Neural progenitor cell (in vitro differentiated cells): ENCODE measurements at regions not wholly inside any gene's neighbourhood (a gene's known extent, or its start where the extent isn't known, plus 50 kb on each side); places are given as distances from the start of the nearest gene placed in this dataset.

ENCODE experiments used
- DNase-seq: peaks from one replicate; pipeline ENCODE4 v3.0.0-alpha.2; 2016; ENCODE audit warnings: low spot score
- H2AFZ ChIP-seq: fragments of 200-600 bp; sonication (generic); replicated peaks from 2 replicates; pipeline ENCODE4 v1.6.1; 2016; ENCODE audit warnings: antibody characterized with exemption
- H3F3A ChIP-seq: fragments of 200-600 bp; sonication (generic); 2 replicates; pipeline ENCODE4 v1.6.1; 2016; ENCODE audit warnings: antibody characterized with exemption, low read depth
- H3K27ac ChIP-seq: fragments of 200-600 bp; sonication (generic); 2 replicates; pipeline ENCODE4 v1.5.1; 2016; ENCODE audit warnings: mild to moderate bottlenecking
- H3K27me3 ChIP-seq: fragments of 200-600 bp; sonication (generic); 2 replicates; pipeline ENCODE4 v1.6.1; 2016; ENCODE audit warnings: mild to moderate bottlenecking, moderate library complexity
- H3K36me3 ChIP-seq: fragments of 200-600 bp; sonication (generic); 2 replicates; pipeline ENCODE4 v1.5.1; 2016
- H3K4me1 ChIP-seq: fragments of 200-600 bp; sonication (generic); 2 replicates; pipeline ENCODE4 v1.6.1; 2016; ENCODE audit warnings: mixed run types
- H3K4me2 ChIP-seq: fragments of 200-600 bp; sonication (generic); 2 replicates; pipeline ENCODE4 v1.6.1; 2016
- H3K4me3 ChIP-seq: fragments of 200-600 bp; sonication (generic); 2 replicates; pipeline ENCODE4 v1.5.1; 2016
- H3K79me2 ChIP-seq: fragments of 200-600 bp; sonication (generic); 2 replicates; pipeline ENCODE4 v1.6.1; 2016; ENCODE audit warnings: low read depth
- H3K9ac ChIP-seq: fragments of 200-600 bp; sonication (generic); 2 replicates; pipeline ENCODE4 v1.6.1; 2016
- H3K9me3 ChIP-seq: fragments of 200-600 bp; sonication (generic); 2 replicates; pipeline ENCODE4 v1.5.1; 2016; ENCODE audit warnings: low read depth
- H4K20me1 ChIP-seq: fragments of 200-600 bp; sonication (generic); 2 replicates; pipeline ENCODE4 v1.6.1; 2016; ENCODE audit warnings: low read depth
- H3K27ac Mint-ChIP-seq: 3 replicates; pipeline ENCODE4 v1.8.0; 2021; ENCODE audit warnings: mixed read lengths
- H3K27me3 Mint-ChIP-seq: 2 replicates; pipeline ENCODE4 v1.8.0; 2022; ENCODE audit warnings: low read depth, mild to moderate bottlenecking, inconsistent platforms, moderate library complexity, mixed read lengths; ENCODE audit not compliant: insufficient read depth
- H3K36me3 Mint-ChIP-seq: 3 replicates; pipeline ENCODE4 v1.8.0; 2021; ENCODE audit warnings: mixed read lengths
- H3K4me1 Mint-ChIP-seq: 3 replicates; pipeline ENCODE4 v1.8.0; 2021; ENCODE audit warnings: mixed read lengths
- H3K4me3 Mint-ChIP-seq: 3 replicates; pipeline ENCODE4 v1.8.0; 2021; ENCODE audit warnings: mild to moderate bottlenecking, moderate library complexity, mixed read lengths
- H3K9me3 Mint-ChIP-seq: 3 replicates; pipeline ENCODE4 v1.8.0; 2020; ENCODE audit warnings: mixed read lengths
- EZH2 ChIP-seq: fragments of 200-600 bp; sonication (generic); IDR thresholded peaks from 2 replicates; pipeline ENCODE4 v1.6.1; 2017; ENCODE audit warnings: antibody characterized with exemption, mild to moderate bottlenecking, moderate library complexity
- EZH2phosphoT487 ChIP-seq: fragments of 200-600 bp; sonication (generic); IDR thresholded peaks from 2 replicates; pipeline ENCODE4 v1.6.1; 2017; ENCODE audit warnings: antibody characterized with exemption
- TF ChIP-seq, protein P1 (sequence below): fragments of 200-600 bp; sonication (generic); IDR thresholded peaks from 2 replicates; pipeline ENCODE4 v1.5.1; 2017; ENCODE audit warnings: antibody characterized with exemption, mild to moderate bottlenecking

DNA sequence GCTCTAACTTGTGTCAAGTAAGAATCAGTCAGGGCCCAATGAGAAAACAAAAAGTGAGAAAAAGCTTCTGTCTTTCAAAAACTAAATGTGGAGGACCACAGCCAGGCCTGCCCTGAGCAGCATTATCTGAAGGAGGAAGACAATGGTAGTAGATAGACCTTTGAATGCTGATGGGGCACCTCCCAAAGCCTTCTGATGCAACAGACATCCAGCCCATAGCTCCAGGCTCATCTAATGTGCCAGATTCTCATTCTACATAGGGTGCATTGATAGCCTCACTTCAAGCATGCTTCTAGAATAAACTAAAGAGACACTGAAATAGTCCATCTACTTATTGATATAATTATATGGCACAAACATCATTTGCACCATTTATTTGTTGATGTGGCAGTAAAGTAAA lies 351.6 kb downstream of the HHIPL2 start:
- Mint-ChIP-seq H3K36me3 (no peaks in the 10 kb centered on the region), H3K27ac (no peak overlapping the region), H3K27me3 (no peaks in the 10 kb centered on the region), H3K9me3 (no peaks in the 10 kb centered on the region), H3K4me1 (no peaks in the 10 kb centered on the region), H3K4me3 (no peak overlapping the region)
- H3K4me3 ChIP-seq, result no peak overlapping the region
- H3K9ac ChIP-seq, result no peak overlapping the region
- H3K27me3 ChIP-seq, result no peaks in the 10 kb centered on the region
- no peak for DNase-seq
- no peaks in the 10 kb centered on the region for H3K36me3 ChIP-seq
- H3F3A ChIP-seq, result no peaks in the 10 kb centered on the region
- no peaks in the 10 kb centered on the region for H3K9me3 ChIP-seq
- no peaks in the 10 kb centered on the region for H3K4me1 ChIP-seq
- no peak overlapping the region for H3K27ac ChIP-seq
- no peaks in the 10 kb centered on the region for H4K20me1 ChIP-seq
- no peaks in the 10 kb centered on the region for H3K79me2 ChIP-seq
- TF ChIP-seq EZH2, result no peak
- TF ChIP-seq EZH2phosphoT487, result no peak
- TF ChIP-seq, protein P1, sequence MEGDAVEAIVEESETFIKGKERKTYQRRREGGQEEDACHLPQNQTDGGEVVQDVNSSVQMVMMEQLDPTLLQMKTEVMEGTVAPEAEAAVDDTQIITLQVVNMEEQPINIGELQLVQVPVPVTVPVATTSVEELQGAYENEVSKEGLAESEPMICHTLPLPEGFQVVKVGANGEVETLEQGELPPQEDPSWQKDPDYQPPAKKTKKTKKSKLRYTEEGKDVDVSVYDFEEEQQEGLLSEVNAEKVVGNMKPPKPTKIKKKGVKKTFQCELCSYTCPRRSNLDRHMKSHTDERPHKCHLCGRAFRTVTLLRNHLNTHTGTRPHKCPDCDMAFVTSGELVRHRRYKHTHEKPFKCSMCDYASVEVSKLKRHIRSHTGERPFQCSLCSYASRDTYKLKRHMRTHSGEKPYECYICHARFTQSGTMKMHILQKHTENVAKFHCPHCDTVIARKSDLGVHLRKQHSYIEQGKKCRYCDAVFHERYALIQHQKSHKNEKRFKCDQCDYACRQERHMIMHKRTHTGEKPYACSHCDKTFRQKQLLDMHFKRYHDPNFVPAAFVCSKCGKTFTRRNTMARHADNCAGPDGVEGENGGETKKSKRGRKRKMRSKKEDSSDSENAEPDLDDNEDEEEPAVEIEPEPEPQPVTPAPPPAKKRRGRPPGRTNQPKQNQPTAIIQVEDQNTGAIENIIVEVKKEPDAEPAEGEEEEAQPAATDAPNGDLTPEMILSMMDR, result no peak
- H2AFZ ChIP-seq, result no peak overlapping the region
- H3K4me2 ChIP-seq, result no peak overlapping the region

DNA sequence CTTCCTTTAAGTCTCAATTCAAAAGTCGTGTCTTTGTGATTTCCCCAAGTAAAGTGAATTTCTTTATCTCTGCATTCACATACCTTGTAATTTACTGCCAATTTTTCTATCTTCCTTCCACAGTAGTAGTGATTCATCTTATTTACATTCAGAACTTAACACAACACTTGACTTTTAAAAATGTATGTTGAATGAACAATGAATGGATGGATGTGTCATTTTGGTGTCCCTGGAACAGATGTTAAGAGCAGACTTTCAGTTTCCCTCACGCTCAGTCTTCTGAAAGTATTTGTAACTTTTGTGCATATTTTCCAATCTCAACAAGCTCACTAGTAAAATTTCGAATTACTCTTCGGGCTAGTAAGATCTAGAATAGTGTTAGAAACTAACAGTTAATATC lies 352.0 kb downstream of the HHIPL2 start:
- Histone ChIP-seq H3K36me3 (no peaks in the 10 kb centered on the region), H3K4me1 (no peaks in the 10 kb centered on the region), H3K27ac (no peak overlapping the region), H2AFZ (no peak overlapping the region), H4K20me1 (no peaks in the 10 kb centered on the region), H3F3A (no peaks in the 10 kb centered on the region), H3K9me3 (no peaks in the 10 kb centered on the region), H3K9ac (no peak overlapping the region), H3K27me3 (no peaks in the 10 kb centered on the region), H3K4me3 (no peak overlapping the region), H3K4me2 (no peak overlapping the region), H3K79me2 (no peaks in the 10 kb centered on the region)
- no peak overlapping the region for H3K27ac Mint-ChIP-seq
- H3K4me1 Mint-ChIP-seq, result no peaks in the 10 kb centered on the region
- no peak for TF ChIP-seq EZH2phosphoT487
- TF ChIP-seq EZH2, result no peak
- TF ChIP-seq, protein P1, result no peak
- no peaks in the 10 kb centered on the region for H3K27me3 Mint-ChIP-seq
- H3K36me3 Mint-ChIP-seq, result no peaks in the 10 kb centered on the region
- H3K4me3 Mint-ChIP-seq, result no peak overlapping the region
- H3K9me3 Mint-ChIP-seq, result no peaks in the 10 kb centered on the region
- no peak for DNase-seq

DNA sequence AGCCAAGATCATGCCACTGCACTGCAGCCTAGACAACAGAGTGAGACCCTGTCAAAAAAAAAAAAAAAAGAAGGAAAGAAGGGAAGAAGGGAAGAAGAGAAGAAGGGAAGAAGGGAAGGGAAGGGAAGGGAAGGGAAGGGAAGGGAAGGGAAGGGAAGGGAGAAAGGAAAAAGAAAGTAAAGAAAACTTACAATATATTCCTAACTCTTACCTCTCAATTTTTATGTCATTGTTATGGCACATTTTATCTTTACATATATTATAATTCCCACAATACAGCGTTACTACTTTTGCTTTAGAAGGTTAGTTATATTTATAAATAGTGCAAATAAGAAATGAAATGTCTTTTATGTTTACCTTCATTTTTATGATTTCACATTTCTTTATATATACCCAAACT lies 358.7 kb downstream of the HHIPL2 start:
- no peak overlapping the region for H3K27ac Mint-ChIP-seq
- H3K9me3 ChIP-seq, result no peaks in the 10 kb centered on the region

More for the DNA sequence above, 358.7 kb downstream of the HHIPL2 start:
- no peaks in the 10 kb centered on the region for H3K79me2 ChIP-seq
- H3K27ac ChIP-seq, result no peak overlapping the region
- Mint-ChIP-seq H3K4me1 (no peaks in the 10 kb centered on the region), H3K27me3 (no peaks in the 10 kb centered on the region), H3K4me3 (no peak overlapping the region), H3K9me3 (no peaks in the 10 kb centered on the region), H3K36me3 (no peaks in the 10 kb centered on the region)
- H3K36me3 ChIP-seq, result no peaks in the 10 kb centered on the region
- no peaks in the 10 kb centered on the region for H3K27me3 ChIP-seq
- H3K9ac ChIP-seq, result no peak overlapping the region
- no peak for DNase-seq
- no peak overlapping the region for H2AFZ ChIP-seq
- H3F3A ChIP-seq, result no peaks in the 10 kb centered on the region
- H3K4me1 ChIP-seq, result no peaks in the 10 kb centered on the region
- TF ChIP-seq, protein P1, result no peak
- TF ChIP-seq EZH2phosphoT487 (no peak), EZH2 (no peak)
- H3K4me2 ChIP-seq, result no peak overlapping the region
- no peak overlapping the region for H3K4me3 ChIP-seq
- no peaks in the 10 kb centered on the region for H4K20me1 ChIP-seq
